ENCODE measurements at regions not wholly inside any gene's neighbourhood (a gene's known extent, or its start where the extent isn't known, plus 50 kb on each side); places are given as distances from the start of the nearest gene placed in this dataset.

GRCh38 chr4:41472081-41472480 is 65.9 kb upstream of the LIMCH1 start:
- intact Hi-C loops (cut with micrococcal nuclease) = no loop called here
- no peak for TF ChIP-seq EZH2 (IDR thresholded peaks at IDR 0.05; ENCODE audit: low read length, unreplicated experiment)
- TF ChIP-seq EZH2phosphoT487 (IDR thresholded peaks at IDR 0.05; ENCODE audit: borderline replicate concordance, low read length) = no peak
- TF ChIP-seq, protein P1, sequence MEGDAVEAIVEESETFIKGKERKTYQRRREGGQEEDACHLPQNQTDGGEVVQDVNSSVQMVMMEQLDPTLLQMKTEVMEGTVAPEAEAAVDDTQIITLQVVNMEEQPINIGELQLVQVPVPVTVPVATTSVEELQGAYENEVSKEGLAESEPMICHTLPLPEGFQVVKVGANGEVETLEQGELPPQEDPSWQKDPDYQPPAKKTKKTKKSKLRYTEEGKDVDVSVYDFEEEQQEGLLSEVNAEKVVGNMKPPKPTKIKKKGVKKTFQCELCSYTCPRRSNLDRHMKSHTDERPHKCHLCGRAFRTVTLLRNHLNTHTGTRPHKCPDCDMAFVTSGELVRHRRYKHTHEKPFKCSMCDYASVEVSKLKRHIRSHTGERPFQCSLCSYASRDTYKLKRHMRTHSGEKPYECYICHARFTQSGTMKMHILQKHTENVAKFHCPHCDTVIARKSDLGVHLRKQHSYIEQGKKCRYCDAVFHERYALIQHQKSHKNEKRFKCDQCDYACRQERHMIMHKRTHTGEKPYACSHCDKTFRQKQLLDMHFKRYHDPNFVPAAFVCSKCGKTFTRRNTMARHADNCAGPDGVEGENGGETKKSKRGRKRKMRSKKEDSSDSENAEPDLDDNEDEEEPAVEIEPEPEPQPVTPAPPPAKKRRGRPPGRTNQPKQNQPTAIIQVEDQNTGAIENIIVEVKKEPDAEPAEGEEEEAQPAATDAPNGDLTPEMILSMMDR (conservative IDR thresholded peaks at IDR 0.05; ENCODE audit: low read depth, low read length) = no peak
- Histone ChIP-seq H3K4me2 (ENCODE audit: low read length) (peak overlapping the region; percentile 46), H3K9me3 (ENCODE audit: low read length) (no peaks in the 10 kb centered on the region), H4K20me1 (ENCODE audit: low read length) (no peaks in the 10 kb centered on the region), H3K27me3 (ENCODE audit: low read length) (no peaks in the 10 kb centered on the region), H3K9me2 (replicated peaks; ENCODE audit: low read length) (no peaks in the 10 kb centered on the region), H2AFZ (ENCODE audit: low read length) (peak overlapping the region; percentile 60; the same call in 1 of the 2 replicates), H3K27ac (ENCODE audit: low read length) (peak overlapping the region; percentile 46), H3K9ac (ENCODE audit: low read length) (no peak overlapping the region), H3F3A (ENCODE audit: low read length, unreplicated experiment) (no peaks in the 10 kb centered on the region), H3K79me2 (ENCODE audit: low read length) (no peaks in the 10 kb centered on the region), H3K4me3 (ENCODE audit: low read length) (no peak overlapping the region), H3K4me1 (ENCODE audit: insufficient read depth, low read length) (peaks cover 31% of the 10 kb centered on the region), H3K36me3 (ENCODE audit: low read depth, low read length) (no peaks in the 10 kb centered on the region)
- CTCF ChIA-PET = no interaction called here
- ATAC-seq (no peak), DNase-seq (no peak)
- POLR2A ChIA-PET (ENCODE audit: unreplicated experiment) = no interaction called here
- no TSS peak for BruUV-seq (replicated peaks)

DNA sequence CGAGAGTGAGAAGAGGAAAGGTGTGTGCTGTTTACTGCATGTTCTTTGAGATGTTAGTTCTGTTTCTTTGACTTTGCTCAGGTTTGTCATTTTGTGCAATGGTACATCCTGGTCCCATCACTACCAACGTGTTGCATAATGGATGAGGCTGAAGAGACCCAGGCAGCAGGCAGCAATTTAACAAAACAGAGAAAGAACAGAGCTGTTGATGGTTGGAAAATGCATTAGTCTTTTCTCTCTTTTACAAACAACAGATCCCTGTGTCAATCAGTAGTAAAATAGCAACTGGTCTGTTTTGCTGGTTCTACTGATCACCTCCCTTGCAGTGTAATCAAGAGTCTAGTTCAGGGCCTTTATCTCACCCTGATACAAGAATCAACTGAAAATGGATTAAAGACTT is 64.8 kb upstream of the LIMCH1 start:
- DNase-seq = no peak
- CTCF ChIA-PET = no interaction called here
- POLR2A ChIA-PET (ENCODE audit: unreplicated experiment) = no interaction called here

GRCh38 chr4:41475402-41475801 is 62.6 kb upstream of the LIMCH1 start:
- peak; percentile 43 for ATAC-seq
- Histone ChIP-seq H3K36me3 (ENCODE audit: low read depth, low read length) (no peaks in the 10 kb centered on the region), H3K9me3 (ENCODE audit: low read length) (no peaks in the 10 kb centered on the region), H3K9ac (ENCODE audit: low read length) (no peak overlapping the region), H3K4me3 (ENCODE audit: low read length) (no peak overlapping the region), H3K27ac (ENCODE audit: low read length) (peak overlapping the region; percentile 62), H2AFZ (ENCODE audit: low read length) (no peak overlapping the region), H3K4me1 (ENCODE audit: insufficient read depth, low read length) (peaks cover 31% of the 10 kb centered on the region), H3F3A (ENCODE audit: low read length, unreplicated experiment) (no peaks in the 10 kb centered on the region), H3K4me2 (ENCODE audit: low read length) (peak overlapping the region; percentile 46), H3K27me3 (ENCODE audit: low read length) (no peaks in the 10 kb centered on the region), H3K79me2 (ENCODE audit: low read length) (no peaks in the 10 kb centered on the region), H3K9me2 (replicated peaks; ENCODE audit: low read length) (no peaks in the 10 kb centered on the region), H4K20me1 (ENCODE audit: low read length) (no peaks in the 10 kb centered on the region)
- CTCF ChIA-PET = no interaction called here
- BruUV-seq (replicated peaks) = no TSS peak
- TF ChIP-seq, protein P1 (conservative IDR thresholded peaks at IDR 0.05; ENCODE audit: low read depth, low read length) = no peak
- TF ChIP-seq EZH2phosphoT487 (IDR thresholded peaks at IDR 0.05; ENCODE audit: borderline replicate concordance, low read length) = no peak
- TF ChIP-seq EZH2 (IDR thresholded peaks at IDR 0.05; ENCODE audit: low read length, unreplicated experiment) = no peak
- intact Hi-C loops (cut with micrococcal nuclease) = no loop called here
- POLR2A ChIA-PET (ENCODE audit: unreplicated experiment) = no interaction called here
- DNase-seq = peak; percentile 65

More for the DNA sequence above, 64.8 kb upstream of the LIMCH1 start:
- Histone ChIP-seq H3K36me3 (ENCODE audit: low read depth, low read length) (no peaks in the 10 kb centered on the region), H3K27me3 (ENCODE audit: low read length) (no peaks in the 10 kb centered on the region), H3F3A (ENCODE audit: low read length, unreplicated experiment) (no peaks in the 10 kb centered on the region), H4K20me1 (ENCODE audit: low read length) (no peaks in the 10 kb centered on the region), H3K4me2 (ENCODE audit: low read length) (no peak overlapping the region), H3K9me2 (replicated peaks; ENCODE audit: low read length) (no peaks in the 10 kb centered on the region), H3K27ac (ENCODE audit: low read length) (no peak overlapping the region), H3K79me2 (ENCODE audit: low read length) (no peaks in the 10 kb centered on the region), H3K9ac (ENCODE audit: low read length) (no peak overlapping the region), H3K4me1 (ENCODE audit: insufficient read depth, low read length) (peaks cover 31% of the 10 kb centered on the region), H2AFZ (ENCODE audit: low read length) (no peak overlapping the region), H3K9me3 (ENCODE audit: low read length) (no peaks in the 10 kb centered on the region), H3K4me3 (ENCODE audit: low read length) (no peak overlapping the region)
- ATAC-seq = no peak
- TF ChIP-seq, protein P1 (conservative IDR thresholded peaks at IDR 0.05; ENCODE audit: low read depth, low read length) = no peak
- TF ChIP-seq EZH2phosphoT487 (IDR thresholded peaks at IDR 0.05; ENCODE audit: borderline replicate concordance, low read length) (no peak), EZH2 (IDR thresholded peaks at IDR 0.05; ENCODE audit: low read length, unreplicated experiment) (no peak)
- intact Hi-C loops (cut with micrococcal nuclease) = no loop called here
- BruUV-seq (replicated peaks) = no TSS peak

All from PC-3 (cell line).